Upper lobe of left lung (tissue), 6 donors: ENCODE measurements at regions not wholly inside any gene's neighbourhood (a gene's known extent, or its start where the extent isn't known, plus 50 kb on each side); places are given as distances from the start of the nearest gene placed in this dataset.
A peak's percentile ranks its signal among the peaks of the same experiment; 100 is the strongest.

Experiments used
- ATAC-seq, 2 donors: fragments of 200-7000 bp; cut with Tn5 transposase; one replicate each; pipeline ENCODE4 v1.9.1; 2022; ENCODE audit warnings: mild to moderate bottlenecking in 2 of 2, moderate library complexity in 2 of 2; ENCODE audit not compliant: low FRiP score in 2 of 2
- DNase-seq, 2 donors: peaks; one replicate each; pipeline ENCODE4 v3.0.0-alpha.2; 2019 to 2020
- H3K27ac ChIP-seq, 4 donors: fragments of 200-600 bp; sonication (generic); one replicate each; pipeline ENCODE4 v1.5.1; 2016 to 2019
- H3K27me3 ChIP-seq, 4 donors: fragments of 200-600 bp; sonication (generic); one replicate each; pipeline ENCODE4 v1.5.1; 2017 to 2019
- H3K36me3 ChIP-seq, 4 donors: fragments of 200-600 bp; sonication (generic); one replicate each; pipeline ENCODE4 v1.5.1; 2016 to 2019
- H3K4me1 ChIP-seq, 4 donors: fragments of 200-600 bp; sonication (generic); one replicate each; pipeline ENCODE4 v1.5.1; 2018 to 2019
- H3K4me3 ChIP-seq, 4 donors: fragments of 200-600 bp; sonication (generic); one replicate each; pipeline ENCODE4 v1.5.1; 2017 to 2019; ENCODE audit warnings: mild to moderate bottlenecking in 2 of 4, moderate library complexity in 1 of 4
- H3K9me3 ChIP-seq, 4 donors: fragments of 200-600 bp; sonication (generic); one replicate each; pipeline ENCODE4 v1.5.1; 2018 to 2019
- CTCF ChIP-seq, 6 experiments: fragments of 450-650 bp in 4 of 6; fragments of 200-600 bp in 2 of 6; sonication (generic) in 2 of 6; IDR thresholded peaks; one replicate each; pipeline ENCODE4 v1.5.1; 2016 to 2019; ENCODE audit warnings: antibody characterized with exemption in 6 of 6
- EP300 ChIP-seq, 4 donors: sonication (generic); formaldehyde crosslinking; IDR thresholded peaks; one replicate each; pipeline ENCODE4 v1.5.1; 2017; ENCODE audit warnings: antibody characterized with exemption in 4 of 4, control low read depth in 2 of 4
- POLR2A ChIP-seq, 4 donors: fragments of 450-650 bp; IDR thresholded peaks; one replicate each; pipeline ENCODE4 v1.5.1; 2016 to 2017; ENCODE audit warnings: antibody characterized with exemption in 4 of 4, mild to moderate bottlenecking in 2 of 4
- POLR2AphosphoS5 ChIP-seq, 2 donors: sonication (generic); formaldehyde crosslinking; IDR thresholded peaks; one replicate each; pipeline ENCODE4 v1.5.1; 2017; ENCODE audit warnings: antibody characterized with exemption in 2 of 2
- WGBS, 2 donors: methylation state at CpG; one replicate each; pipeline ENCODE4 v1.1.5; 2017 to 2018; 5-methylcytosine and 5-hydroxymethylcytosine counted together
- donor health status: DM: no; HTN: no; CAD: no; lungs with moderate emphysema.
- donor health status: DM: no; HTN: yes; CAD: no; lungs with severe emphysema.

- 13 to 31% methylated on average over 6 of the region's 7 CpGs for WGBS, 2 donors
- no peaks in the 10 kb centered on the region for H3K9me3 ChIP-seq
- no peak overlapping the region for H3K27ac ChIP-seq
- no peaks in the 10 kb centered on the region for H3K27me3 ChIP-seq
- ATAC-seq (peak in 1 of 2 donors; percentile 37), DNase-seq (peak in 1 of 2 donors; percentile 46)
- no peak overlapping the region for H3K4me3 ChIP-seq
- H3K36me3 ChIP-seq: no peaks in the 10 kb centered on the region
- TF ChIP-seq CTCF (IDR thresholded peaks at IDR 0.05): no peak
- TF ChIP-seq POLR2AphosphoS5 (IDR thresholded peaks at IDR 0.05): no peak
- TF ChIP-seq POLR2A (IDR thresholded peaks at IDR 0.05): no peak
- no peak for TF ChIP-seq EP300 (IDR thresholded peaks at IDR 0.05)
- peaks cover 0 to 6% (median 5%) of the 10 kb centered on the region in 4 donors for H3K4me1 ChIP-seq
These were observed 141.7 kb upstream of the PFKP start for GRCh38 chr10:2925631-2926030.

- Histone ChIP-seq H3K4me1 (peaks cover 0 to 8% (median 5%) of the 10 kb centered on the region in 4 donors), H3K27me3 (no peaks in the 10 kb centered on the region), H3K9me3 (no peaks in the 10 kb centered on the region), H3K27ac (no peak overlapping the region), H3K4me3 (no peak overlapping the region), H3K36me3 (no peaks in the 10 kb centered on the region)
- no peak for TF ChIP-seq EP300 (IDR thresholded peaks at IDR 0.05)
- no peak for TF ChIP-seq CTCF (IDR thresholded peaks at IDR 0.05)
- TF ChIP-seq POLR2A (IDR thresholded peaks at IDR 0.05): no peak
- no peak for TF ChIP-seq POLR2AphosphoS5 (IDR thresholded peaks at IDR 0.05)
- ATAC-seq: no peak
- no peak for DNase-seq
- WGBS, 2 donors: 85 to 86% methylated on average over 10 of the region's 10 CpGs
These were observed 142.9 kb upstream of the PFKP start for GRCh38 chr10:2924431-2924830.

- Histone ChIP-seq H3K4me1 (peaks cover 0 to 8% (median 5%) of the 10 kb centered on the region in 4 donors), H3K4me3 (no peak overlapping the region), H3K27ac (no peak overlapping the region), H3K36me3 (no peaks in the 10 kb centered on the region), H3K9me3 (no peaks in the 10 kb centered on the region), H3K27me3 (no peaks in the 10 kb centered on the region)
- WGBS, 2 donors: 73 to 83% methylated on average over 23 to 26 of the region's 26 CpGs
- ATAC-seq: no peak
- TF ChIP-seq CTCF (IDR thresholded peaks at IDR 0.05) (no peak), EP300 (IDR thresholded peaks at IDR 0.05) (no peak), POLR2A (IDR thresholded peaks at IDR 0.05) (no peak), POLR2AphosphoS5 (IDR thresholded peaks at IDR 0.05) (no peak)
- DNase-seq: no peak
These were observed 145.2 kb upstream of the PFKP start for GRCh38 chr10:2921956-2922680.

GRCh38 chr10:2920637-2921036 is 146.7 kb upstream of the PFKP start:
- DNase-seq: no peak
- H3K36me3 ChIP-seq: no peaks in the 10 kb centered on the region
- peaks cover 0 to 7% (median 3%) of the 10 kb centered on the region in 4 donors for H3K4me1 ChIP-seq
- WGBS, 2 donors: 34 to 44% methylated on average over 6 of the region's 6 CpGs
- H3K9me3 ChIP-seq: no peaks in the 10 kb centered on the region
- no peak for TF ChIP-seq POLR2A (IDR thresholded peaks at IDR 0.05)
- TF ChIP-seq CTCF (IDR thresholded peaks at IDR 0.05): no peak
- no peak overlapping the region for H3K4me3 ChIP-seq
- H3K27ac ChIP-seq: no peak overlapping the region
- no peaks in the 10 kb centered on the region for H3K27me3 ChIP-seq
- peak in 1 of 2 donors; percentile 32 for ATAC-seq

GRCh38 chr10:2920168-2920567 is 147.2 kb upstream of the PFKP start:
- DNase-seq (no peak), ATAC-seq (no peak)
- H3K27me3 ChIP-seq: no peaks in the 10 kb centered on the region
- H3K4me1 ChIP-seq: peaks cover 0 to 3% (median 0%) of the 10 kb centered on the region in 4 donors
- no peaks in the 10 kb centered on the region for H3K9me3 ChIP-seq
- no peak overlapping the region for H3K27ac ChIP-seq
- H3K4me3 ChIP-seq: no peak overlapping the region
- WGBS, 2 donors: 41 to 49% methylated on average over 3 of the region's 3 CpGs
- no peaks in the 10 kb centered on the region for H3K36me3 ChIP-seq
- no peak for TF ChIP-seq POLR2AphosphoS5 (IDR thresholded peaks at IDR 0.05)
- TF ChIP-seq CTCF (IDR thresholded peaks at IDR 0.05): no peak
- no peak for TF ChIP-seq EP300 (IDR thresholded peaks at IDR 0.05)
